ENCODE measurements at regions not wholly inside any gene's neighbourhood (a gene's known extent, or its start where the extent isn't known, plus 50 kb on each side); places are given as distances from the start of the nearest gene placed in this dataset.
"Not testable (repeated sequence)": the region's sequence is repeated elsewhere in the genome, so short reads cannot be mapped to it uniquely, and the experiment has no call there.

- DNase-seq (ENCODE audit: low spot score) = no peak
Observed at GRCh38 chr4:106594291-106594952, 225.8 kb upstream of the GIMD1 start.

GRCh38 chr4:106588891-106589290 lies 220.3 kb upstream of the GIMD1 start:
- no peak for DNase-seq (ENCODE audit: low spot score)

GRCh38 chr4:106587558-106587957 lies 219.0 kb upstream of the GIMD1 start:
- no peak for DNase-seq (ENCODE audit: low spot score)

- no peak for DNase-seq (ENCODE audit: low spot score)
Observed at GRCh38 chr4:106585915-106586349, 217.4 kb upstream of the GIMD1 start.

- no peak for DNase-seq (ENCODE audit: low spot score)
Observed at GRCh38 chr4:106584337-106584989, 215.9 kb upstream of the GIMD1 start.

GRCh38 chr4:106583567-106583966 lies 215.0 kb upstream of the GIMD1 start:
- DNase-seq (ENCODE audit: low spot score) = no peak

- DNase-seq (ENCODE audit: low spot score) = no peak
Observed at GRCh38 chr4:106583108-106583507, 214.5 kb upstream of the GIMD1 start.

- DNase-seq (ENCODE audit: low spot score) = no peak
Observed at GRCh38 chr4:106582103-106582502, 213.5 kb upstream of the GIMD1 start.

- no peak for DNase-seq (ENCODE audit: low spot score)
Observed at GRCh38 chr4:106579236-106579635, 210.7 kb upstream of the GIMD1 start.

- DNase-seq (ENCODE audit: low spot score) = no peak
Observed at GRCh38 chr4:106569146-106570031, 200.8 kb upstream of the GIMD1 start.

- DNase-seq (ENCODE audit: low spot score) = no peak
Observed at GRCh38 chr4:106565727-106566126, 197.1 kb upstream of the GIMD1 start.

GRCh38 chr4:106563637-106564036 lies 195.1 kb upstream of the GIMD1 start:
- not testable (repeated sequence) for DNase-seq (ENCODE audit: low spot score)

- DNase-seq (ENCODE audit: low spot score) = no peak
Observed at GRCh38 chr4:106551724-106552123, 183.1 kb upstream of the GIMD1 start.

GRCh38 chr4:106548446-106549044 lies 180.0 kb upstream of the GIMD1 start:
- no peak for DNase-seq (ENCODE audit: low spot score)

- DNase-seq (ENCODE audit: low spot score) = no peak
Observed at GRCh38 chr4:106546370-106546769, 177.8 kb upstream of the GIMD1 start.

GRCh38 chr4:106542609-106543008 lies 174.0 kb upstream of the GIMD1 start:
- DNase-seq (ENCODE audit: low spot score) = not testable (repeated sequence)

- no peak for DNase-seq (ENCODE audit: low spot score)
Observed at GRCh38 chr4:106541253-106541652, 172.7 kb upstream of the GIMD1 start.

GRCh38 chr4:106530821-106531220 lies 162.2 kb upstream of the GIMD1 start:
- DNase-seq (ENCODE audit: low spot score) = no peak

- no peak for DNase-seq (ENCODE audit: low spot score)
Observed at GRCh38 chr4:106530024-106530361, 161.4 kb upstream of the GIMD1 start.

GRCh38 chr4:106529348-106530023 lies 160.9 kb upstream of the GIMD1 start:
- DNase-seq (ENCODE audit: low spot score) = no peak

- no peak for DNase-seq (ENCODE audit: low spot score)
Observed at GRCh38 chr4:106527316-106527715, 158.7 kb upstream of the GIMD1 start.

- DNase-seq (ENCODE audit: low spot score) = not testable (repeated sequence)
Observed at GRCh38 chr4:106525425-106525824, 156.8 kb upstream of the GIMD1 start.

Data from D341Med (cell line).